Transverse colon (tissue), 4 donors: ENCODE measurements at regions not wholly inside any gene's neighbourhood (a gene's known extent, or its start where the extent isn't known, plus 50 kb on each side); places are given as distances from the start of the nearest gene placed in this dataset.
A peak's percentile ranks its signal among the peaks of the same experiment; 100 is the strongest.

ENCODE experiments used
- DNase-seq: peaks from one replicate; pipeline ENCODE4 v3.0.0-alpha.2; 2019
- H3K27ac ChIP-seq, 4 donors: fragments of 200-600 bp; sonication (generic); 2 replicates each; pipeline ENCODE4 v1.5.1; 2016 to 2018; ENCODE audit warnings: inconsistent platforms in 4 of 4
- H3K27me3 ChIP-seq: fragments of 200-600 bp; sonication (generic); 2 replicates; pipeline ENCODE4 v1.5.1; 2017; ENCODE audit warnings: inconsistent platforms
- H3K36me3 ChIP-seq, 4 donors: fragments of 200-600 bp; sonication (generic); 2 replicates each; pipeline ENCODE4 v1.5.1; 2017 to 2019; ENCODE audit warnings: inconsistent platforms in 4 of 4
- H3K4me1 ChIP-seq, 4 donors: fragments of 200-600 bp; sonication (generic); 2 replicates each; pipeline ENCODE4 v1.5.1; 2017 to 2020; ENCODE audit warnings: inconsistent platforms in 4 of 4
- H3K4me3 ChIP-seq, 4 donors: fragments of 200-600 bp; sonication (generic); 1 replicate in 1 of 4; 2 replicates in 3 of 4; pipeline versions ENCODE4 v1.5.1 to v1.6.1; 2017 to 2019; ENCODE audit warnings: inconsistent platforms in 4 of 4
- H3K9me3 ChIP-seq, 2 donors: fragments of 200-600 bp; sonication (generic); 2 replicates each; pipeline ENCODE4 v1.5.1; 2017 to 2019; ENCODE audit warnings: inconsistent platforms in 2 of 2
- EP300 ChIP-seq: sonication (generic); formaldehyde crosslinking; IDR thresholded peaks from one replicate; pipeline ENCODE4 v1.6.1; 2017; ENCODE audit warnings: antibody characterized with exemption, low read depth
- POLR2A ChIP-seq: fragments of 450-650 bp; IDR thresholded peaks from one replicate; pipeline ENCODE4 v1.6.1; 2016; ENCODE audit warnings: antibody characterized with exemption, mild to moderate bottlenecking, moderate library complexity
- POLR2AphosphoS5 ChIP-seq, 3 donors: sonication (generic); formaldehyde crosslinking; IDR thresholded peaks; one replicate each; pipeline ENCODE4 v1.6.1; 2016; ENCODE audit warnings: antibody characterized with exemption in 3 of 3
- WGBS, 2 donors: methylation state at CpG; one replicate each; pipeline ENCODE4 v1.1.5; 2018; ENCODE audit warnings: low coverage in 1 of 2; 5-methylcytosine and 5-hydroxymethylcytosine counted together
- in situ Hi-C, 4 donors: fragments of 200-750 bp; cut with MboI; loops; one replicate each; pipeline versions ENCODE4 v1.15.0 to v1.15.1; 2017; ENCODE audit warnings: low sequenced_read_pairs in 3 of 4, low pct_ligation_motif_present in 1 of 4, low pct_unique_long_range_greater_than_20kb in 1 of 4
- intact Hi-C: fragments of 100-400 bp; cut with DNase I; formaldehyde crosslinking; loops from one replicate; pipeline ENCODE4 v1.15.1; 2023; ENCODE audit warnings: low total_unique reads
- TF ChIP-seq, protein P1 (sequence below), 5 experiments: fragments of 200-600 bp in 3 of 5; fragments of 450-650 bp in 2 of 5; sonication (generic) in 3 of 5; IDR thresholded peaks; 1 replicate in 2 of 5; 2 replicates in 3 of 5; pipeline ENCODE4 v1.5.1; 2016 to 2017; ENCODE audit warnings: antibody characterized with exemption in 5 of 5, inconsistent platforms in 3 of 5, mild to moderate bottlenecking in 2 of 5, moderate library complexity in 1 of 5

GRCh38 chr21:35311985-35312384 lies 262.9 kb upstream of the RUNX1 start:
- H3K27me3 ChIP-seq: no peaks in the 10 kb centered on the region
- 83 to 97% methylated on average over 3 of the region's 3 CpGs for WGBS, 2 donors
- DNase-seq: no peak
- TF ChIP-seq, protein P1, sequence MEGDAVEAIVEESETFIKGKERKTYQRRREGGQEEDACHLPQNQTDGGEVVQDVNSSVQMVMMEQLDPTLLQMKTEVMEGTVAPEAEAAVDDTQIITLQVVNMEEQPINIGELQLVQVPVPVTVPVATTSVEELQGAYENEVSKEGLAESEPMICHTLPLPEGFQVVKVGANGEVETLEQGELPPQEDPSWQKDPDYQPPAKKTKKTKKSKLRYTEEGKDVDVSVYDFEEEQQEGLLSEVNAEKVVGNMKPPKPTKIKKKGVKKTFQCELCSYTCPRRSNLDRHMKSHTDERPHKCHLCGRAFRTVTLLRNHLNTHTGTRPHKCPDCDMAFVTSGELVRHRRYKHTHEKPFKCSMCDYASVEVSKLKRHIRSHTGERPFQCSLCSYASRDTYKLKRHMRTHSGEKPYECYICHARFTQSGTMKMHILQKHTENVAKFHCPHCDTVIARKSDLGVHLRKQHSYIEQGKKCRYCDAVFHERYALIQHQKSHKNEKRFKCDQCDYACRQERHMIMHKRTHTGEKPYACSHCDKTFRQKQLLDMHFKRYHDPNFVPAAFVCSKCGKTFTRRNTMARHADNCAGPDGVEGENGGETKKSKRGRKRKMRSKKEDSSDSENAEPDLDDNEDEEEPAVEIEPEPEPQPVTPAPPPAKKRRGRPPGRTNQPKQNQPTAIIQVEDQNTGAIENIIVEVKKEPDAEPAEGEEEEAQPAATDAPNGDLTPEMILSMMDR (IDR thresholded peaks at IDR 0.05): no peak
- TF ChIP-seq EP300 (no peak), POLR2AphosphoS5 (IDR thresholded peaks at IDR 0.05) (no peak)
- intact Hi-C loops (no loop called here), in situ Hi-C loops (no loop called here)
- no peak overlapping the region for H3K27ac ChIP-seq
- no peaks in the 10 kb centered on the region for H3K4me1 ChIP-seq
- no peaks in the 10 kb centered on the region for H3K36me3 ChIP-seq
- H3K4me3 ChIP-seq: no peak overlapping the region
- H3K9me3 ChIP-seq: no peaks in the 10 kb centered on the region

- intact Hi-C loops: no loop called here
- Histone ChIP-seq H3K4me1 (no peaks in the 10 kb centered on the region), H3K27ac (no peak overlapping the region), H3K9me3 (no peaks in the 10 kb centered on the region), H3K36me3 (no peaks in the 10 kb centered on the region), H3K4me3 (no peak overlapping the region), H3K27me3 (no peaks in the 10 kb centered on the region)
- DNase-seq: no peak
- no peak for TF ChIP-seq POLR2AphosphoS5 (IDR thresholded peaks at IDR 0.05)
- TF ChIP-seq, protein P1 (IDR thresholded peaks at IDR 0.05): no peak
- TF ChIP-seq POLR2A: no peak
- no peak for TF ChIP-seq EP300
- in situ Hi-C loops: no loop called here
- WGBS, 2 donors: 78 to 80% methylated on average over 2 to 3 of the region's 3 CpGs
Measured at GRCh38 chr21:35309316-35309715, 260.2 kb upstream of the RUNX1 start.

DNA sequence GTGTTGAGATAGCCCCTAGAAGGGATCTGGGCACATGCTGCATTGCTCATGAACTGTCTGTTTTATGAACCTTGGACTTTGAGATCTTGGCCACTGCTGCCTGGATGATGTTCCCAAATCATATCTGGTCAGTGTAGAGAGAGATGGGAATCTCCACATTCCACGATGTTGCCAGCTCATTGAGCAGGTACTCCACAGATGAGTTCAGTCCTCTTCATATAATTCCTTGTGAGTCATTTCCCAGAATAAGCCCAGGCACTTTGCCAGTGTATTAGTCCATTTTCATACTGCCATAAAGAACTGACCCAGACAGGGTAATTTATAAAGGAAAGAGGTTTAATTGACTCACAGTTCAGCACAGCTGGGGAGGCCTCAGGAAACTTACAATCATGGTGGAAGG lies 254.0 kb upstream of the RUNX1 start:
- no peaks in the 10 kb centered on the region for H3K36me3 ChIP-seq
- H3K4me1 ChIP-seq: no peaks in the 10 kb centered on the region
- in situ Hi-C loops: no loop called here
- peak in 2 of 3 donors; percentile 17 to 32 for TF ChIP-seq POLR2AphosphoS5 (IDR thresholded peaks at IDR 0.05)
- no peak for TF ChIP-seq EP300
- TF ChIP-seq POLR2A: no peak
- TF ChIP-seq, protein P1 (IDR thresholded peaks at IDR 0.05): no peak
- intact Hi-C loops: no loop called here
- H3K27ac ChIP-seq: no peak overlapping the region
- H3K27me3 ChIP-seq: no peaks in the 10 kb centered on the region
- no peak overlapping the region for H3K4me3 ChIP-seq
- WGBS, 2 donors: 29% methylated on average over 1 of the region's 1 CpG; no CpG with 5 or more reads in 1 of the 2 donors
- DNase-seq: no peak
- no peaks in the 10 kb centered on the region for H3K9me3 ChIP-seq

- in situ Hi-C loops: no loop called here
- DNase-seq: no peak
- H3K4me3 ChIP-seq: no peak overlapping the region
- no peaks in the 10 kb centered on the region for H3K27me3 ChIP-seq
- peaks cover 0 to 15% (median 9%) of the 10 kb centered on the region in 4 donors for H3K4me1 ChIP-seq
- TF ChIP-seq POLR2AphosphoS5 (IDR thresholded peaks at IDR 0.05) (no peak), POLR2A (no peak), EP300 (no peak)
- TF ChIP-seq, protein P1 (IDR thresholded peaks at IDR 0.05): no peak
- 72 to 100% methylated on average over 1 to 3 of the region's 3 CpGs for WGBS, 2 donors
- H3K27ac ChIP-seq: no peak overlapping the region
- intact Hi-C loops: no loop called here
- H3K36me3 ChIP-seq: no peaks in the 10 kb centered on the region
- H3K9me3 ChIP-seq: no peaks in the 10 kb centered on the region
Measured at GRCh38 chr21:35298757-35299156, 249.7 kb upstream of the RUNX1 start.
